OCI-LY3 (cell line): ENCODE measurements at regions not wholly inside any gene's neighbourhood (a gene's known extent, or its start where the extent isn't known, plus 50 kb on each side); places are given as distances from the start of the nearest gene placed in this dataset.

ENCODE experiments used
- H2AFZ ChIP-seq: fragments of 200-600, 300-600 bp; shearing (Covaris generic); 2 replicates; pipeline ENCODE4 v1.6.0; 2014; ENCODE audit warnings: antibody characterized with exemption, low read depth, low read length
- H3K27ac ChIP-seq: fragments of 200-600, 300-600 bp; sonication (generic); 2 replicates; pipeline ENCODE4 v1.5.1; 2014; ENCODE audit warnings: mild to moderate bottlenecking, low read length, moderate library complexity, mixed read lengths
- H3K27me3 ChIP-seq: fragments of 200-600, 300-600 bp; sonication (generic); 2 replicates; pipeline ENCODE4 v1.6.1; 2014; ENCODE audit warnings: low read depth, low read length, mixed read lengths
- H3K36me3 ChIP-seq: fragments of 200-600, 300-600 bp; sonication (generic); replicated peaks from 2 replicates; pipeline ENCODE3; 2014; ENCODE audit warnings: low read depth, low read length, mixed read lengths
- H3K4me1 ChIP-seq: fragments of 300-600, 200-600 bp; sonication (generic); 2 replicates; pipeline ENCODE4 v1.6.1; 2014; ENCODE audit warnings: low read length, mixed read lengths
- H3K4me2 ChIP-seq: fragments of 200-600, 300-600 bp; sonication (generic); 2 replicates; pipeline ENCODE4 v1.6.1; 2014; ENCODE audit warnings: low read length, mixed read lengths
- H3K4me3 ChIP-seq: fragments of 300-600, 200-600 bp; sonication (generic); 2 replicates; pipeline ENCODE4 v1.5.1; 2014; ENCODE audit warnings: antibody characterized with exemption, mild to moderate bottlenecking, low read length, moderate library complexity
- H3K79me2 ChIP-seq: fragments of 300-600, 200-600 bp; shearing (Covaris generic); 2 replicates; pipeline ENCODE4 v1.6.1; 2014; ENCODE audit warnings: mild to moderate bottlenecking, low read length, mixed read lengths
- H3K9ac ChIP-seq: fragments of 300-600, 200-600 bp; shearing (Covaris generic); 2 replicates; pipeline ENCODE4 v1.6.0; 2014; ENCODE audit warnings: mild to moderate bottlenecking, low read length, moderate library complexity
- H3K9me3 ChIP-seq: fragments of 200-600, 300-600 bp; shearing (Covaris generic); 2 replicates; pipeline ENCODE4 v1.6.1; 2014; ENCODE audit warnings: low read length, mixed read lengths; ENCODE audit not compliant: insufficient read depth
- H4K20me1 ChIP-seq: fragments of 200-600, 300-600 bp; sonication (generic); 2 replicates; pipeline ENCODE4 v1.6.1; 2016; ENCODE audit warnings: low read length, mixed read lengths; ENCODE audit not compliant: insufficient read depth
- EZH2phosphoT487 ChIP-seq: fragments of 200-600 bp; shearing (Covaris generic); IDR thresholded peaks from 2 replicates; pipeline ENCODE4 v1.6.1; 2018; ENCODE audit warnings: antibody characterized with exemption, mixed run types, low read depth
- TF ChIP-seq, protein P1 (sequence below): fragments of 200-600, 300-600 bp; sonication (generic); IDR thresholded peaks from 2 replicates; pipeline ENCODE4 v1.5.1; 2014; ENCODE audit warnings: antibody characterized with exemption, low read length, low read depth

DNA sequence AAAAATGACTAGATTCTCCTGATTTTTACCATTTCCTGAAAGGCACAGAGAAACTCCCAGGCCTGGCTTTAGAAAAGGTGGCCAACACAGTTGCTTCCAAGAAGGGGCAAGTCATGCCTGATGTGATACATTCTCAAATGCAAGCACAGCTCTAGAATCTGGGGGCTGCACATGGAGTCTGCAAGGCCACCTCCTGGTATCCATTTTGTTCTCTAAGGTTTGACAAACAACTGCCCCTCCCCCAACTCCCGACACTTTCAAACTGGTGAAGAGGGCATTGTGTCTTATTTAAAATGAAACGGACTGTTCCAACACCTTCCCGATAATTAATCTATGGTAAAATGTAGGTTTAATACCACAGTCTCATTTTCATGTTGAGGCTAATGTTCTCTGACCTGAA is 220.2 kb upstream of the CEP162 start:
- H3K9me3 ChIP-seq = no peaks in the 10 kb centered on the region
- no peaks in the 10 kb centered on the region for H3K27me3 ChIP-seq
- no peaks in the 10 kb centered on the region for H3K79me2 ChIP-seq
- H3K9ac ChIP-seq = no peak overlapping the region
- no peak overlapping the region for H2AFZ ChIP-seq
- H3K27ac ChIP-seq = no peak overlapping the region
- H3K4me3 ChIP-seq = no peak overlapping the region
- TF ChIP-seq, protein P1, sequence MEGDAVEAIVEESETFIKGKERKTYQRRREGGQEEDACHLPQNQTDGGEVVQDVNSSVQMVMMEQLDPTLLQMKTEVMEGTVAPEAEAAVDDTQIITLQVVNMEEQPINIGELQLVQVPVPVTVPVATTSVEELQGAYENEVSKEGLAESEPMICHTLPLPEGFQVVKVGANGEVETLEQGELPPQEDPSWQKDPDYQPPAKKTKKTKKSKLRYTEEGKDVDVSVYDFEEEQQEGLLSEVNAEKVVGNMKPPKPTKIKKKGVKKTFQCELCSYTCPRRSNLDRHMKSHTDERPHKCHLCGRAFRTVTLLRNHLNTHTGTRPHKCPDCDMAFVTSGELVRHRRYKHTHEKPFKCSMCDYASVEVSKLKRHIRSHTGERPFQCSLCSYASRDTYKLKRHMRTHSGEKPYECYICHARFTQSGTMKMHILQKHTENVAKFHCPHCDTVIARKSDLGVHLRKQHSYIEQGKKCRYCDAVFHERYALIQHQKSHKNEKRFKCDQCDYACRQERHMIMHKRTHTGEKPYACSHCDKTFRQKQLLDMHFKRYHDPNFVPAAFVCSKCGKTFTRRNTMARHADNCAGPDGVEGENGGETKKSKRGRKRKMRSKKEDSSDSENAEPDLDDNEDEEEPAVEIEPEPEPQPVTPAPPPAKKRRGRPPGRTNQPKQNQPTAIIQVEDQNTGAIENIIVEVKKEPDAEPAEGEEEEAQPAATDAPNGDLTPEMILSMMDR = no peak
- TF ChIP-seq EZH2phosphoT487 = no peak
- H4K20me1 ChIP-seq = no peaks in the 10 kb centered on the region
- H3K36me3 ChIP-seq = no peaks in the 10 kb centered on the region
- H3K4me2 ChIP-seq = no peak overlapping the region
- peaks cover 22% of the 10 kb centered on the region for H3K4me1 ChIP-seq

DNA sequence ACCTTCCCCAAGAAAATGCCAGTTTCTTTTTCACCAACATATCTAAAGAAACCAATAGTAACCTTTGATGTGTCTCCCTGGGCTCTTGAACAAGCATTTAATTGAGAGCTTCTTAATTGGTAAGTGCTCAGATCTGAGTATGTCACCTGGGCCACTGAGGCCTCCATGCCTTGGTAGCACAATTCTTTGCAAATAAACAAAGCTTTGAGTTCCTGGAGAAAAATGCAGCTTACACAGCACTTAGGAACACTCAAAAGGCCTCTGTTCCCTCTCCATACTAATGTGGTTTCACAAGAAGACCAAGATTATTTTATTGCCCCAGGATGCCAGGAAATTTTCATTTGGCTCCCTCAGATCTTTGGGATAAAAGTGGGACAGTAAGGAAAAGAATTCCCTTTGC is 217.6 kb upstream of the CEP162 start:
- Histone ChIP-seq H3K4me3 (no peak overlapping the region), H3K27me3 (no peaks in the 10 kb centered on the region), H4K20me1 (no peaks in the 10 kb centered on the region), H3K9ac (no peak overlapping the region), H3K27ac (no peak overlapping the region), H3K79me2 (no peaks in the 10 kb centered on the region), H3K36me3 (no peaks in the 10 kb centered on the region), H3K4me1 (peaks cover 15% of the 10 kb centered on the region), H3K4me2 (no peak overlapping the region), H3K9me3 (no peaks in the 10 kb centered on the region), H2AFZ (no peak overlapping the region)
- no peak for TF ChIP-seq EZH2phosphoT487
- TF ChIP-seq, protein P1 = no peak

DNA sequence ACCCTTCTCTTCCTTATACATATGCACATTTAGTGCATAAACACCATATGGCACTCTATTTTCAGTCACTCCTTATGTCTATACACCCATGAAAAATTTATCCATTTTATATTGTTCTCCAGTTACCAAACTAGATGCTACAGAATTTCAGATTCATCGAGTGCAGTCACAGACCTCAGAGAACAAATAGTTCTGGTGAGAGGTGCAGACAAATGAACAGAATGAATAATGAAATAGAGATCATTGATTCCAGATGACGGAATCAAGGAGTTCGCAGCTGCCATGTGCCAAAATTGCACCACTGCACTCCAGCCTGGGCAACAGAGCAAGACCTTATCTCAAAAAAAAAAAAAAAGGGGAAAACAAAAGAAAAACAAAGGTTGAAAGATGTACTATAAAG is 214.8 kb upstream of the CEP162 start:
- peaks cover 10% of the 10 kb centered on the region for H3K4me1 ChIP-seq
- H2AFZ ChIP-seq = no peak overlapping the region
- no peak overlapping the region for H3K9ac ChIP-seq
- no peak overlapping the region for H3K4me3 ChIP-seq
- no peak overlapping the region for H3K27ac ChIP-seq
- TF ChIP-seq EZH2phosphoT487 = no peak
- TF ChIP-seq, protein P1 = no peak
- H3K36me3 ChIP-seq = no peaks in the 10 kb centered on the region
- H3K9me3 ChIP-seq = no peaks in the 10 kb centered on the region
- no peaks in the 10 kb centered on the region for H4K20me1 ChIP-seq
- no peak overlapping the region for H3K4me2 ChIP-seq
- H3K79me2 ChIP-seq = no peaks in the 10 kb centered on the region
- no peaks in the 10 kb centered on the region for H3K27me3 ChIP-seq

DNA sequence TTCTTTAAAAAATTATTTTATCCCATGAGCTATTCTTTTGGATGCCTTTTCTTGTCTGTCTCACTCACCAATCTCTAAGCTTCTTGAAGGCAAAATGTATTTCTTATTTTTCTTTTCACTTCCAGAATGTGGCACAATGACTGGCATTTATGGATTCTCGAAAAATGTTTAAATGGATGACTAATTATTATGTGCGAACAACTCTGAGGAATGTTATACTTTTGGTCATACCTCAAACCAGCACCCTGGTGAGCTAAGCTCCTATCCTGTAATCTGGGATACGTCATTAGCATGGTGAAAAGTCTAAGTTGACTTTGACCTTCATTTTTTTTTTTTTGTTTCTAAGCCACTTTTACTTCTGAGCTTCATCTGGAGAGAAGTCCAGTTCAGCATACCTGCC is 214.0 kb upstream of the CEP162 start:
- TF ChIP-seq, protein P1 = no peak
- no peak for TF ChIP-seq EZH2phosphoT487
- H2AFZ ChIP-seq = no peak overlapping the region
- no peaks in the 10 kb centered on the region for H3K27me3 ChIP-seq
- peaks cover 10% of the 10 kb centered on the region for H3K4me1 ChIP-seq
- H3K4me3 ChIP-seq = no peak overlapping the region
- H3K9ac ChIP-seq = no peak overlapping the region
- H3K27ac ChIP-seq = no peak overlapping the region
- no peaks in the 10 kb centered on the region for H3K36me3 ChIP-seq
- H3K9me3 ChIP-seq = no peaks in the 10 kb centered on the region
- H3K79me2 ChIP-seq = no peaks in the 10 kb centered on the region
- no peak overlapping the region for H3K4me2 ChIP-seq
- no peaks in the 10 kb centered on the region for H4K20me1 ChIP-seq
